Neuronal stem cell (in vitro differentiated cells): ENCODE measurements at regions not wholly inside any gene's neighbourhood (a gene's known extent, or its start where the extent isn't known, plus 50 kb on each side); places are given as distances from the start of the nearest gene placed in this dataset.

Experiments
- DNase-seq: peaks from one replicate; pipeline ENCODE4 v3.0.0-alpha.2; 2013; ENCODE audit warnings: low spot score
- H2AFZ ChIP-seq: one replicate; pipeline ENCODE4 v1.6.1; 2013; ENCODE audit warnings: mild to moderate bottlenecking, low read length, inconsistent platforms
- H2AK5ac ChIP-seq: 2 replicates; pipeline ENCODE4 v1.6.1; 2013; ENCODE audit warnings: low read depth, mild to moderate bottlenecking, inconsistent platforms, low read length, moderate library complexity, mixed read lengths
- H2BK120ac ChIP-seq: 2 replicates; pipeline ENCODE4 v1.6.1; 2013; ENCODE audit warnings: low read depth, mild to moderate bottlenecking, inconsistent platforms, low read length, moderate library complexity, mixed read lengths
- H2BK12ac ChIP-seq: one replicate; pipeline ENCODE4 v1.6.1; 2013; ENCODE audit warnings: low read length, inconsistent platforms
- H2BK15ac ChIP-seq: 2 replicates; pipeline ENCODE4 v1.6.1; 2013; ENCODE audit warnings: mild to moderate bottlenecking, low read length, inconsistent platforms, mixed read lengths
- H2BK5ac ChIP-seq: one replicate; pipeline ENCODE4 v1.6.1; 2013; ENCODE audit warnings: inconsistent platforms, mild to moderate bottlenecking, low read length, moderate library complexity
- H3K14ac ChIP-seq: one replicate; pipeline ENCODE4 v1.6.1; 2013; ENCODE audit warnings: low read length, inconsistent platforms
- H3K18ac ChIP-seq: 2 replicates; pipeline ENCODE4 v1.6.1; 2013; ENCODE audit warnings: low read length, inconsistent platforms
- H3K23ac ChIP-seq: 2 replicates; pipeline ENCODE4 v1.6.1; 2013; ENCODE audit warnings: low read depth, mild to moderate bottlenecking, mixed read lengths, low read length, inconsistent platforms; ENCODE audit not compliant: poor library complexity
- H3K27ac ChIP-seq: replicated peaks from 3 replicates; pipeline ENCODE4 v1.5.1; 2013; ENCODE audit warnings: low read length, inconsistent platforms
- H3K27me3 ChIP-seq, 3 experiments: 2 replicates each; pipeline ENCODE4 v1.6.1; 2013; ENCODE audit warnings: low read length in 3 of 3, mild to moderate bottlenecking in 2 of 3, inconsistent platforms in 1 of 3, low read depth in 1 of 3, mixed read lengths in 1 of 3, moderate library complexity in 1 of 3; ENCODE audit not compliant: control insufficient read depth in 3 of 3, insufficient read depth in 3 of 3
- H3K36me3 ChIP-seq, 2 donors: replicated peaks in 1 of 2; 2 replicates each; pipeline ENCODE4 v1.6.1; 2013; ENCODE audit warnings: low read length in 2 of 2; ENCODE audit not compliant: control insufficient read depth in 2 of 2, insufficient read depth in 2 of 2
- H3K4ac ChIP-seq: 2 replicates; pipeline ENCODE4 v1.6.1; 2013; ENCODE audit warnings: inconsistent platforms, mild to moderate bottlenecking, low read length, moderate library complexity
- H3K4me1 ChIP-seq, 2 donors: 1 replicate in 1 of 2; 2 replicates in 1 of 2; pipeline ENCODE4 v1.6.1; 2013; ENCODE audit warnings: low read length in 2 of 2, low read depth in 1 of 2; ENCODE audit not compliant: control insufficient read depth in 2 of 2, insufficient read depth in 1 of 2
- H3K4me2 ChIP-seq: one replicate; pipeline ENCODE4 v1.6.1; 2013; ENCODE audit warnings: mild to moderate bottlenecking, low read length, inconsistent platforms; ENCODE audit not compliant: insufficient read depth, poor library complexity, severe bottlenecking
- H3K4me3 ChIP-seq, 2 donors: 2 replicates each; pipeline ENCODE4 v1.5.1; 2013; ENCODE audit warnings: low read length in 2 of 2, mild to moderate bottlenecking in 2 of 2, inconsistent platforms in 1 of 2, moderate library complexity in 1 of 2
- H3K79me1 ChIP-seq: one replicate; pipeline ENCODE4 v1.6.1; 2013; ENCODE audit warnings: low read depth, mild to moderate bottlenecking, inconsistent platforms, low read length, moderate library complexity
- H3K9ac ChIP-seq: one replicate; pipeline ENCODE4 v1.6.1; 2013; ENCODE audit warnings: mild to moderate bottlenecking, low read depth, low read length, inconsistent platforms; ENCODE audit not compliant: poor library complexity
- H3K9me3 ChIP-seq, 2 donors: replicated peaks in 1 of 2; 2 replicates each; pipeline versions ENCODE3 to v1.6.1; 2013; ENCODE audit warnings: low read length in 2 of 2, mild to moderate bottlenecking in 2 of 2, inconsistent platforms in 1 of 2, low read depth in 1 of 2, mixed read lengths in 1 of 2, moderate library complexity in 1 of 2; ENCODE audit not compliant: control insufficient read depth in 2 of 2, insufficient read depth in 1 of 2
- H4K8ac ChIP-seq: one replicate; pipeline ENCODE4 v1.6.1; 2013; ENCODE audit warnings: low read depth, mild to moderate bottlenecking, inconsistent platforms, low read length, moderate library complexity
- H4K91ac ChIP-seq: one replicate; pipeline ENCODE4 v1.6.1; 2013; ENCODE audit warnings: low read length, low read depth, mild to moderate bottlenecking, inconsistent platforms; ENCODE audit not compliant: poor library complexity
- WGBS, 2 donors: extraction: QIAGEN DNeasy Blood & Tissue Kit; methylation state at CpG; one replicate each; pipeline ENCODE4 v1.1.7; 2013; ENCODE audit warnings: missing lambda C conversion rate in 2 of 2, mixed read lengths in 1 of 2; ENCODE audit not compliant: insufficient read length in 2 of 2, insufficient replicate concordance in 1 of 2; ENCODE audit errors: extremely low coverage in 2 of 2; 5-methylcytosine and 5-hydroxymethylcytosine counted together

DNA sequence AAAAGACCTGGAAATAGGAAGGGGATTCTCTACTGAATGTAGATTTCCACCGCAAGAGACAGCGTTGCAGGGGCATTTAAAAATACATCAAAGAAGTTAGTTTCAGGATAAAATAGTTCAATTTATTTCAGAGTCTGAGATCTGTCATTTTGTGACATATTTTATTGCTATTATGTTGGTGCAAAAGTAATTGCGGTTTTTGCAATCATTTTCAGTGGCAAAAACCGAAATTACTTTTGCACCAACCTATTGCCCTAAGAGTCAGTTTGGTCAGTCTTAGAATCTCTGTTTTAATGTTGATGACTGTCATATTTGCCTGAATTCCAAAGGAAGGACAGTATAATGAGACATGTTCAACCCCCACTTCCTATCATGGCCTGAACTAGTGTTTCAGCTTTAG is 219.5 kb upstream of the CDH10 start:
- H3K79me1 ChIP-seq: no peaks in the 10 kb centered on the region
- H4K91ac ChIP-seq: no peak overlapping the region
- no peak overlapping the region for H2AFZ ChIP-seq
- H4K8ac ChIP-seq: no peak overlapping the region
- no peaks in the 10 kb centered on the region for H3K4me1 ChIP-seq
- no CpG with 5 or more reads among the region's 4 CpGs for WGBS, 2 donors
- H3K9me3 ChIP-seq: no peaks in the 10 kb centered on the region
- H3K14ac ChIP-seq: no peak overlapping the region
- H2BK120ac ChIP-seq: no peak overlapping the region
- H3K36me3 ChIP-seq: no peaks in the 10 kb centered on the region
- no peak for DNase-seq
- H3K9ac ChIP-seq: no peak overlapping the region
- H3K4me2 ChIP-seq: no peak overlapping the region
- no peak overlapping the region for H2BK5ac ChIP-seq
- H3K18ac ChIP-seq: no peak overlapping the region
- no peak overlapping the region for H3K27ac ChIP-seq
- no peak overlapping the region for H2AK5ac ChIP-seq
- no peak overlapping the region for H2BK12ac ChIP-seq
- no peak overlapping the region for H2BK15ac ChIP-seq
- no peaks in the 10 kb centered on the region for H3K27me3 ChIP-seq
- H3K4me3 ChIP-seq: no peak overlapping the region
- H3K4ac ChIP-seq: no peak overlapping the region
- no peak overlapping the region for H3K23ac ChIP-seq

DNA sequence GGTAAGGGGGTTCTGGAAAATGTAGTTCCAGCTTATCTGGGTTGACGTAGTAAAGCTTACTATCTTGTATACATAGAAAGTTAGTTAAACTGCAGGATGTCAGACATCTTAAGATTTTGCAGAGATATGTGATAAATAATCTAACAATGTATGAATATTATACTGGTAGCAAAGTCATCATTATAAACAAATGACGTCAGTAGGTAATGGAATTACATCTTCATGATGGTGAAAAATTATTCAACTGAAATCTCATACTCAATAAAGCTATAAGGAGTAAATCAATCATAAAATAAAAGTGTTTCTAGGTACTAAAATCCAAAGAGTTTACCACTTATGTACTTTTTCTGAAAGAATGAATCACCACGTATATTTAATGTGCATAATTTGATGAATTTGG is 217.3 kb upstream of the CDH10 start:
- Histone ChIP-seq H2BK5ac (no peak overlapping the region), H3K9ac (no peak overlapping the region), H2AFZ (no peak overlapping the region), H2BK15ac (no peak overlapping the region), H3K27ac (no peak overlapping the region), H2BK12ac (no peak overlapping the region), H3K36me3 (no peaks in the 10 kb centered on the region), H2BK120ac (no peak overlapping the region), H3K27me3 (no peaks in the 10 kb centered on the region), H3K4me3 (no peak overlapping the region), H3K79me1 (no peaks in the 10 kb centered on the region), H3K23ac (no peak overlapping the region), H3K4me1 (no peaks in the 10 kb centered on the region), H3K14ac (no peak overlapping the region), H3K9me3 (no peaks in the 10 kb centered on the region), H4K8ac (no peak overlapping the region), H3K4me2 (no peak overlapping the region), H3K18ac (no peak overlapping the region), H4K91ac (no peak overlapping the region), H3K4ac (no peak overlapping the region), H2AK5ac (no peak overlapping the region)
- WGBS, 2 donors: no CpG with 5 or more reads among the region's 3 CpGs
- DNase-seq: no peak

DNA sequence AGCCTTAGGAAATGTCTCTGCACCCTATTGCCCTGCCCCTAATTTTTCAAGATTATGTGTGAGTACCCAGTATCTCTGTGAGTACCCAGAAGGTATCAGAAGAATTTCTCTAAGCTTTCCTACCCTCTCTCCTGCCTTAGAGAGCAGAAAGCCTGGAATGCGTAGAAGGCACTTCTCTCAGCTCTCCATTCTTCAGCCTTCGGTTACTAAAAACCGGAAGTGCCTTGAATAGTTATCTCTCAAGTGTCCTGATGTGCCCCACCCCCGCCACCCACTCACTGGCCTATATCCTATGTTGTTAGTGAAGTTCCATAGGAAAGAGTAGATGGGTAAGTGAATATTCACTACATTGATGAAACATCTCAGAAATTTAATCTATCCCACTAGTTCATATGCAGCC is 210.7 kb upstream of the CDH10 start:
- Histone ChIP-seq H3K36me3 (no peaks in the 10 kb centered on the region), H2BK15ac (no peak overlapping the region), H4K8ac (no peak overlapping the region), H3K4ac (no peak overlapping the region), H3K4me2 (no peak overlapping the region), H4K91ac (no peak overlapping the region), H3K14ac (no peak overlapping the region), H3K4me3 (no peak overlapping the region), H3K27ac (no peak overlapping the region), H2BK120ac (no peak overlapping the region), H2AFZ (peak overlapping the region; percentile 56), H3K9ac (no peak overlapping the region), H2BK12ac (no peak overlapping the region), H3K9me3 (no peaks in the 10 kb centered on the region), H3K4me1 (peaks cover 0 to 3% of the 10 kb centered on the region in 2 donors), H3K27me3 (no peaks in the 10 kb centered on the region), H3K18ac (no peak overlapping the region), H2BK5ac (no peak overlapping the region), H2AK5ac (no peak overlapping the region), H3K79me1 (no peaks in the 10 kb centered on the region), H3K23ac (no peak overlapping the region)
- WGBS, 2 donors: no CpG with 5 or more reads among the region's 4 CpGs
- no peak for DNase-seq

GRCh38 chr5:24854850-24855249 is 210.1 kb upstream of the CDH10 start:
- Histone ChIP-seq H2BK120ac (no peak overlapping the region), H3K4me3 (no peak overlapping the region), H2AFZ (peak overlapping the region; percentile 56), H4K91ac (no peak overlapping the region), H4K8ac (no peak overlapping the region), H2BK5ac (no peak overlapping the region), H3K23ac (no peak overlapping the region), H3K14ac (no peak overlapping the region), H3K27me3 (no peaks in the 10 kb centered on the region), H3K4me1 (peaks cover 0 to 3% of the 10 kb centered on the region in 2 donors), H3K9me3 (no peaks in the 10 kb centered on the region), H3K9ac (no peak overlapping the region), H3K18ac (no peak overlapping the region), H2BK12ac (no peak overlapping the region), H3K79me1 (no peaks in the 10 kb centered on the region), H3K4ac (no peak overlapping the region), H2AK5ac (no peak overlapping the region), H3K4me2 (no peak overlapping the region), H3K27ac (no peak overlapping the region), H3K36me3 (no peaks in the 10 kb centered on the region), H2BK15ac (no peak overlapping the region)
- DNase-seq: no peak
- no CpG with 5 or more reads among the region's 1 CpG for WGBS, 2 donors
